ENCODE measurements at regions not wholly inside any gene's neighbourhood (a gene's known extent, or its start where the extent isn't known, plus 50 kb on each side); places are given as distances from the start of the nearest gene placed in this dataset.

DNA sequence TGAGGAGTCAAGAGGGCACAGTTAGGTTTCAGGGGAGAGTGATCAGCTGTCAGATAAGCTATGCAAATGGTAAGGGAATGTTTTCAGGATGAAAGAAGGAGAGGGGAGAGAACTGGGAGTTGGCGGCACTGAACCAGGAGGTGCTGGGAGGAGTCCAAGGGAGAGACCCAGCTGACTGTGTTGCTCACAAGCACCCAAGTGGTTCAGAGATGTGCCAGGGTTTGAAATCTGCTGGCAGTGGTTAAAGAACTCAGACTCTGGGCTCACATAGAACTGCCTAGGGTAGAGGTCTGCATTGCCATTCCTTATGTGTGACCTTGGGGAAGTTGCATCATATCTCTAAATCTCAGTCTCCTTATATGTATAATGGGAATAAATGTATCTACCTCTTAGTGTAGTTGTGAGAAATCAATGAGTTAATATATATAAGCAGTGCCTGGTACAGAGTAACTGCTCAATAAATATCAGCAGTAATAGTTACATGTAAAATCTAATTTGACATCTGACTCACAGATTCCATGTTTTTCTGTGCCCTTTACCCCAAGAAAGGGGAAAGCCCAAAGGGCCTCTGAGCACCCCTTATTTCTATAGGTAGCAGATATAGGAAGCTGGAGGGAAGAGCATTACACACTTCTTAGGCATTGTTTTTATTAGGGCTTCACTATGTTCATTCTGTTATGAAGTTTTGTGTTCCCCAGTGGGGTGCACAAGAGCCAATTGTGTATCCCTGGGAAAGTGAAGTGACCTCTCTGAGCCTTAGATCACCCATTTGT, 66.9 kb upstream of the SESN3 start:
- DNase-seq: no peak

DNA sequence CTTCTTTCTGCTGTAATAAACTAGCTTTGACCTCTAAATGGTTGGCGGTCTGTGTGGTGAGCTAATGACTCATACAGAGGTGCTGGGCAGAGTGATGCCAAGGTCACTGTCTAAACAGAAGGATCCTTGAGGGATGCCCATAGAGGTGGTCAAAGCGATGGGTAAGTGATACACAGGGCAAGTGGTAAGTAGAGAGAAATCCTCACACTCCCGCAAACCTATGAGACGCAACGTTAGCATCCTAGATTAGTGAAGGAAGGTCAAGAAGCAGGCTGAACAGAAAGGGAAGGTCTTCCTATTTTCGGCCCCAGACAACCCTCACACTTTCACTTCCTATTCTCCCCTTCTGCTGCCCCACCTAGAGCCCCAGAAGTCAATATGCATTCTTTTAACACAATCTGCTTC, 65.6 kb upstream of the SESN3 start:
- no peak for DNase-seq

DNA sequence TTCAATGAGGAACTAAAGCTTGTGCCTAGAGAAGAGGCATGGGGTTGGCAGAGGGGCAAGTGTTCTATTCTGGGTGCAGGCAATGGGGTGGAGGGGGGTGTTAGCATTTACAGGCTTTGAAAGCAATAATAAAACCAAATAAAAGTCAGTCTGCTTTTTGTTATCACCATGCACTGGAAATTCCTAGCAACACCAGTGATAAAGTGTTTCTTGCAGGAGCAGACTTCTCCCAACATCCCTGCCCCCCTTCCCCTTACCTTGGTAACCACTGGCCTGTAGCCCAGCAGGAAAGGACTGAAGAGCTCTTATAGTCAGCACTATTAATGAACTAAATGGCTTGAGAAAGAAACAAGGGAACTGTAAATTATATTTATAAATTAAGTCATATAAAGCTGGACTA, 65.2 kb upstream of the SESN3 start:
- DNase-seq: no peak

DNA sequence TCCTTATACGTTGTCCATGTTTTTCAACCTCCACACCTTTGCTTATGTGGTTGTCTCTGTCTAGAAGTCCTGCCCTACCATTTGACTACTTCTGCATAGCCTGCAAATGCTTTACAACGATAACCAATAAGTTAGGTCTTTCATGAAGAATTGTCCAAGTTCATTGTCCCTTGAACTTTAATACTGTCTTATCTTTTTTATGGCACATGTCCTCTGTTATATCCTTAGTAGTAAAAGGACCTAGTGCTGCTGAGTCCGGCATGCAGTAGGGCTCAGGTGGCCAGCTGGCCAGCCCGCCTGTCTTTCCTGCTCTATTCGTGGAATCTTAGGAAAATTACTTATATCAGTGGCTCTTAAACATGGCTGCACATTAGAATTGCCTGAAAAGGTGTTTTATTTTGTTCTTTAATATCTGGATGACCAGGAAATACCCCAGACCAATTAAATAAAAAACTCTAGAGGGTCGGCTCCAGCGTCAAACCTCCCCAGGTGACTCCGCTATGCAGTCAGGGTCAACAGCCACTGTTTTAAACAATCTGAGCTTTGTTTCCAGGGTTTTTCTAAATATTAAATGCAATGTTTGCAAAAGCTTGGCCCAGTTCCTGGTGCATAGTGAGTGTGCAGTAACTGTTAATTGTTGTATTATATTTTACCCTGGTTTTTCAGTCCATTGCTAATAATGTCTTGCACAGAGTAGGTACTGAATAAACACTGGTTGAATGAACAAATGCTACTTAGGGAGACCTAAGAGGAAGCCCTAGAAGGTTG, 64.6 kb upstream of the SESN3 start:
- DNase-seq: no peak

DNA sequence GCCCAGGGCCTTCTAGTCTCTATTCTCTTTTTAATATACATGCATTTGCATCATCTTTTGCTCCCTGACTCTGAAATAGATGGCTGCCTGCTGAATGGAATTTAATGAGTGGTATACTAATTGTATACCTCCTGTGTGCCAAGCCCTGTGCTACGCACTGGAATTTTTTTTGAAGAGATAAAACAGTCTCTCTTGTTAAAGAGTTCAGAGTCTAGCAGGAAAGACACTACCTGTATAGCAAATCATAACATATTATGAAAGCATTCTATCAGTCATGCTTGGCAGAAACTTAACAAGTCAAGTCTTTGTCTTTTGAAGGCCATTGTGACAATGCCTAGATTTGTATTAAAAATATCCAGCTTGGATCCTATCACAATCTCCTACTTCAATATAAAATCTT, 63.7 kb upstream of the SESN3 start:
- DNase-seq: no peak

DNA sequence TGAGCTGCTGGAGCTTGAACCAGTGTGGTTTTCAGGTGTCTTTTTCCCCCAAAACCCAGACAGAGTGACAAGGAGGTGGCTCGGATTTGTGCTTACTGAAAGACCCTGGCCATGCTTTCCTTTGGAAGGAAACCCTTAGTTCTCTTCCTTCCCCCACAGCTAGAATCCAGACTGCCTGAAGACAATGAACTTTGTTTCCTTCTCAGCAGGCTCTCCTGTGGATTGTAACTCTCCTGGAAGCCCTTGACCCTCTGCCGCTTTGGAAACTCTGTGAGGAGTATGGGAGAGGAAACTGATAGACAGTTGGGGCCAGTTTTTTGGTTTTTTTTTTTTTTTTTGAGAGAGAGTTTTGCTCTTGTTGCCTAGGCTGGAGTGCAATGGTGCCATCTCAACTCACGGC, 62.1 kb upstream of the SESN3 start:
- DNase-seq: no peak

DNA sequence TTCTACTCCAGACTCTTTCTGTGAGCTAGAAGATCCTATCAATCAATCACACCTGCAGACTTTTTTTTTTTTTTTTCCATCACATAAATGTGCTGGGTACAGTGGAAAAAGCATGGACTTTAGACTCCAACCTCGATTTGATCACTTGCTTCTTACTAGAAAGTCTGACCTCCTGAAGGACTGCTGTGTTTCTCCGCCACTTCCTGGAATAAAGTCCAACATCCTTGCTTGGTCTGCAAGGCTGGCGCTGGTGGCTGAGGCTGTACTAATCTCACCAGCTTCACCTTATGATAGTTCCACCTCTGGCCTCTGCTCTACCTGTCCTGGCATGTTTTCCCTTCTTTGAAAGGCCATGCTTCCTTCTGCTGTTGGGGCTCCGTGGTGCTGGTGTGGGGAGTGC, 60.9 kb upstream of the SESN3 start:
- DNase-seq: no peak

DNA sequence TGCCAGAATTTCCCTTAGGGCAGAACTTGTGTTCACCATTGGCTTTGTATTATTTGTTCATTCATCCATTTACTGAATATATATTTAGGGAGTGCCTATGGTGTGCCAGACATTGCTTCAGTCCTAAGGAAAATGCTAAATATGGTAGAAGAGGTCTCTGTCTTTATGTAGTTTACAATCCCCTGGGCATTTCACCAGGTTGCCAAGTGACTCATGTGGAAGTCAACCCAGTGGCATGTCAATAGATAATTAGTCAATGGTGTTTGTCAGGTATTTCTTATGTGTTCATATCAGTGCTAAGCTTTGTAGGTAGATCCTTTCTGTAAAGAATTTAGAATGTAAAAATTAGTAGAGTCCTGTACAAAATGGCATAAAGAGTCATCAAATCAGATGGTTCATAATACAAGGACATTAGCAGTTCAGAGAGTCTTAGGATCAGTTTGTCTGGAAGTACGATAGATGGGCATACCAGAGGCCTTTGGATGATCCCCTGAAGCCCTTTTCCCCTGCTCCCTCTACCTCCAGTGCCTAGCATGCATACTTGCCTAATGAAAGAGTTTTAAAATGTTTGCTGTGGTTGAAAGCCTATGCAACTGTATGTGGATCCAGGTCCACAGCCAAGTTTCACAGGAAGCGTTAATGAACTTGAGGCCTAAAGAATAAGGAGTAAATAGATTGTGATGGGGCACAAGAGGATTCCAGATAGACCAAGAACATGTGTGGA, 58.5 kb upstream of the SESN3 start:
- no peak for DNase-seq

DNA sequence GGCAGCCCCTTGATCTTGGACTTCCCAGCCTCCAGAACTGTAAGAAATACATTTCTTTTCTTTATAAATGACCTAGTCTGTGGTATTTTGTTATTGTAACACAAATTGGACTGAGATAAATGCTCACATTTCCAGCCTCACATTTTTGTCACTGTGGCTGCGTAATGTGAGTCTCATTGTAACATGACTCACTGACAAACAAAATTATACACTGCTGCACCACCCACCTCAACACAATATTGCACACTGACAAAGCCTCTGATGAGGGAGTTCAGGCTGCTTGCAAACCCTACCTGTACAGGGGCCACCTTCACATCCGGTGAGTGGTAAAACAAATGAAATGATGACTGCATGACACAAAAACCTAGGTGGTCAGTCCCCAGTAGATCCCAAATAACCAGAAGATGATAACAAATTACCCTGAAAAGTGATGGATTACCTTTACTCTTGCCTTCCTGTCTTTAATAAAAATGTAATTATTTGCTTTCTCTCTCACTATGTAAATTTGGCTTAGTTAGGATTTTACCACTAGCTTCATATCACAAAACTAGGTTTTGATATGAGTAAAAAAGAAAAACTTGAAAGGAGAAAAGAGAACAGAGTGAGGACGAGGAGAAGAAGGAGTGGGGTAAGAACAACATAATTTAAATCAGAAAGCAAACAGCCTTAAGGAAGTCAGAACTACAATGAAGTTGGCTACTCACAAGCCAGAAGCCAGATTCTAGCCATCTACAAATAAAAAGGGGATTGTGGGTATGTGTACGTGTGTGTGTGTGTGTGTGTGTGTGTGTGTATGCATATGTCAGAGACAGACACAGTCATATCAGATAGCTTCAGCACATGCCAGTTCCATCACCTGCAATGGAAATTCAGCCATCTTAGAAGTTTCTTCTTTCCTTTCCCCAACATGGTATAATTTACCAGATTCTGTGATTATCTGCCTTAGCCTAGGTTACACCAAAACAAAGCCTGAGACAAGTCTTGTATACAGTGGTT, 53.4 kb upstream of the SESN3 start:
- no peak for DNase-seq

DNA sequence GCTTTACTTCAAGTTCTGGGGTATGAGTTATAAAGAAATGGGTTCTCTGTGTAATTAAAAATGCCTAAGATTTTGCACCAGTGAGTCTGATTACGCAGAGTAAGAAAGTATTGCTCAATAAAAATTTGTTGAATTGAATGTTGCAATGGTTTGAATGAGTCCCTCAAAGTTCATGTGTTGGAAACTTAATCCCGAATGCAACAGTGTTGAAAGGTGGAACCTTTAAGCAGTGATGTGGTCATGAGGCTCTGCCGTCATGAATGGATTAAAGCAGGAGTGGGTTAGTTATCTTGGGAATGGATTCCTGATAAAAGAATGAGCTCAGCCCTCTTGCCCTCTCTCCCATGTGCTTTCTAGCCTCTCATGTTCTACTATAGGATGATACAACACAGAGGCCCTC, 52.6 kb upstream of the SESN3 start:
- no peak for DNase-seq

DNA sequence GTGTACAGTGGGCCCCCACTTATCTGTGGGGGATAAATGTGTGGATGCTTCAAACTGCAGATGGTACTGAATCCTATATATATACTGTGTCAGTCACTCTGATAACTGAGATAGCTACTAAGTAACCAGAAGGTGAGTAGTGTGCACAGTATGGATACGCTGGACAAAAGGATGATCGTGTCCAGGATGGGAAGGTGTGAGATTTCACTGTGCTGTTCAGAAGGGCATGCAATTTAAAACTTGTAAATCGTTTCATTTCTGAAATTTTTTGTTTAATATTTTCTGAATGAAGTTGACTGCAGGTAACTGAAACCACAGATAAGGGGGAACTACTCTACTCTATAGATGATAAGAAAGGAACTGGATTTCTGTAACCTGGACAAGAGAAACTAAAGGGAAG, 52.1 kb upstream of the SESN3 start:
- DNase-seq: no peak

DNA sequence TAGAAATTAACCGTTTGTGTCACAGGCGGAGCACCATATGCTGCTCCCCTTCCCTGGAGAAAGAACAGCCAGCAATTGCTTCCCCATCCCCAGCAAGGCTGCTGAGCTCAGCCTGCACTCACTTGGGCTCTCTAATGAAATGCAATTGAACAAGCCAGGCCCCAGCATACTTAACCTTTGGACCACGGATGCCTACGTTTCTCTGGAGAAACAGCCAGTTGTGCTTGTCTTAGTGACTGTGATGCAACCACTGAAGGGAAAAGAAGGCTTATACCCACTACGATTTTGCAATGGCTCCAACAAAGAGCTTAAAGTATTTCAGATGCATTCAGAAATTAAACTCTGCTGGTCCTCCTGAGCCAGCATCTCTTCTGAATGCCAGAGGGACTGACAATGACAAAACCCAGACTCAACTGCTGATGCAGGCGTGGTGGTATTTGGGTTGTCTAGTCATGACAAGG, 51.3 kb upstream of the SESN3 start:
- no peak for DNase-seq
